H9 (cell line): ENCODE measurements at regions not wholly inside any gene's neighbourhood (a gene's known extent, or its start where the extent isn't known, plus 50 kb on each side); places are given as distances from the start of the nearest gene placed in this dataset.

Experiments used
- DNase-seq: peaks from one replicate; pipeline ENCODE4 v3.0.0-alpha.2; 2017
- H2AFZ ChIP-seq: one replicate; pipeline ENCODE4 v1.6.1; 2013; ENCODE audit warnings: mild to moderate bottlenecking, low read length, control low read depth, moderate library complexity
- H2AK5ac ChIP-seq: 2 replicates; pipeline ENCODE4 v1.6.1; 2013; ENCODE audit warnings: low read length, control low read depth, mixed read lengths; ENCODE audit not compliant: insufficient read length
- H2BK120ac ChIP-seq: one replicate; pipeline ENCODE4 v1.6.1; 2013; ENCODE audit warnings: low read depth, mild to moderate bottlenecking, low read length, control low read depth, inconsistent platforms; ENCODE audit not compliant: poor library complexity, severe bottlenecking
- H2BK12ac ChIP-seq: 2 replicates; pipeline ENCODE4 v1.6.1; 2013; ENCODE audit warnings: low read length, control low read depth, mixed read lengths, low read depth; ENCODE audit not compliant: insufficient read length
- H2BK15ac ChIP-seq: 2 replicates; pipeline ENCODE4 v1.6.1; 2013; ENCODE audit warnings: low read depth, low read length, control low read depth
- H2BK20ac ChIP-seq: one replicate; pipeline ENCODE4 v1.6.1; 2013; ENCODE audit warnings: low read depth, mild to moderate bottlenecking, low read length, control low read depth, inconsistent platforms; ENCODE audit not compliant: poor library complexity, severe bottlenecking
- H2BK5ac ChIP-seq: 2 replicates; pipeline ENCODE4 v1.6.1; 2013; ENCODE audit warnings: low read length, control low read depth, mixed read lengths; ENCODE audit not compliant: insufficient read length
- H3K14ac ChIP-seq: 2 replicates; pipeline ENCODE4 v1.6.1; 2013; ENCODE audit warnings: low read length, control low read depth; ENCODE audit not compliant: insufficient read depth
- H3K18ac ChIP-seq: 2 replicates; pipeline ENCODE4 v1.6.1; 2013; ENCODE audit warnings: low read depth, mild to moderate bottlenecking, mixed read lengths, low read length, control low read depth; ENCODE audit not compliant: insufficient read length
- H3K23ac ChIP-seq: 2 replicates; pipeline ENCODE4 v1.6.1; 2013; ENCODE audit warnings: low read length, control low read depth, mixed read lengths, low read depth; ENCODE audit not compliant: insufficient read length
- H3K23me2 ChIP-seq: 2 replicates; pipeline ENCODE4 v1.6.1; 2013; ENCODE audit warnings: low read depth, mild to moderate bottlenecking, mixed read lengths, low read length, control low read depth; ENCODE audit not compliant: insufficient read length, poor library complexity, severe bottlenecking
- H3K27ac ChIP-seq: 2 replicates; pipeline ENCODE4 v1.5.1; 2013; ENCODE audit warnings: low read length, control low read depth, mixed read lengths, low read depth; ENCODE audit not compliant: insufficient read length
- H3K27me3 ChIP-seq: 2 replicates; pipeline ENCODE4 v1.6.1; 2013; ENCODE audit warnings: low read length, control low read depth, inconsistent platforms; ENCODE audit not compliant: insufficient read depth
- H3K4ac ChIP-seq: 2 replicates; pipeline ENCODE4 v1.6.1; 2013; ENCODE audit warnings: low read depth, mild to moderate bottlenecking, control low read depth, inconsistent platforms, low read length, moderate library complexity
- H3K4me1 ChIP-seq: 2 replicates; pipeline ENCODE4 v1.6.1; 2013; ENCODE audit warnings: low read length, control low read depth, inconsistent platforms; ENCODE audit not compliant: insufficient read depth
- H3K4me2 ChIP-seq: 2 replicates; pipeline ENCODE4 v1.6.1; 2013; ENCODE audit warnings: low read length, control low read depth, mixed read lengths; ENCODE audit not compliant: insufficient read length, insufficient read depth
- H3K56ac ChIP-seq: 2 replicates; pipeline ENCODE4 v1.6.1; 2013; ENCODE audit warnings: low read depth, mild to moderate bottlenecking, mixed read lengths, low read length, control low read depth; ENCODE audit not compliant: insufficient read length
- H3K79me1 ChIP-seq: 2 replicates; pipeline ENCODE4 v1.6.1; 2013; ENCODE audit warnings: low read depth, mild to moderate bottlenecking, moderate library complexity, low read length, control low read depth, inconsistent platforms; ENCODE audit not compliant: insufficient read depth, poor library complexity, severe bottlenecking
- H3K79me2 ChIP-seq: 2 replicates; pipeline ENCODE4 v1.6.1; 2013; ENCODE audit warnings: low read length, control low read depth, inconsistent platforms; ENCODE audit not compliant: insufficient read depth
- H3K9ac ChIP-seq: 2 replicates; pipeline ENCODE4 v1.6.1; 2013; ENCODE audit warnings: low read length, control low read depth, mixed read lengths; ENCODE audit not compliant: insufficient read length; ENCODE audit errors: extremely low read depth
- H3K9me3 ChIP-seq: one replicate; pipeline ENCODE4 v1.6.1; 2013; ENCODE audit warnings: low read depth, low read length, inconsistent platforms; ENCODE audit not compliant: control insufficient read depth
- H3T11ph ChIP-seq: one replicate; pipeline ENCODE4 v1.6.1; 2013; ENCODE audit warnings: mild to moderate bottlenecking, low read length, control low read depth, inconsistent platforms
- H4K20me1 ChIP-seq: one replicate; pipeline ENCODE4 v1.6.1; 2013; ENCODE audit not compliant: control insufficient read depth, insufficient read length, insufficient read depth
- H4K5ac ChIP-seq: 2 replicates; pipeline ENCODE4 v1.6.1; 2013; ENCODE audit warnings: low read depth, mild to moderate bottlenecking, mixed read lengths, low read length, control low read depth; ENCODE audit not compliant: insufficient read length
- H4K8ac ChIP-seq: replicated peaks from 2 replicates; pipeline ENCODE4 v1.6.1; 2013; ENCODE audit warnings: low read length, control low read depth, mixed read lengths, low read depth; ENCODE audit not compliant: insufficient read length
- H4K91ac ChIP-seq: 2 replicates; pipeline ENCODE4 v1.6.1; 2013; ENCODE audit warnings: low read depth, mild to moderate bottlenecking, moderate library complexity, mixed read lengths, low read length, control low read depth; ENCODE audit not compliant: insufficient read length
- H3K27ac Mint-ChIP-seq, 3 experiments: 2 replicates in 2 of 3; 3 replicates in 1 of 3; pipeline ENCODE4 v1.8.0; 2020 to 2021; ENCODE audit warnings: mixed read lengths in 3 of 3, mild to moderate bottlenecking in 1 of 3, moderate library complexity in 1 of 3
- H3K27me3 Mint-ChIP-seq: 2 replicates; pipeline ENCODE4 v1.8.0; 2021; ENCODE audit warnings: low read depth, mild to moderate bottlenecking, moderate library complexity, mixed read lengths
- H3K36me3 Mint-ChIP-seq, 3 experiments: 2 replicates in 2 of 3; 3 replicates in 1 of 3; pipeline ENCODE4 v1.8.0; 2020 to 2021; ENCODE audit warnings: low read depth in 3 of 3, mixed read lengths in 3 of 3; ENCODE audit not compliant: insufficient read depth in 1 of 3
- H3K4me1 Mint-ChIP-seq, 2 experiments: 2 replicates each; pipeline ENCODE4 v1.8.0; 2020; ENCODE audit warnings: mixed read lengths in 2 of 2
- H3K4me3 Mint-ChIP-seq, 2 experiments: 2 replicates in 1 of 2; 3 replicates in 1 of 2; pipeline ENCODE4 v1.8.0; 2020 to 2021; ENCODE audit warnings: mild to moderate bottlenecking in 2 of 2, mixed read lengths in 2 of 2, moderate library complexity in 1 of 2
- H3K9me3 Mint-ChIP-seq, 2 experiments: 2 replicates in 1 of 2; 3 replicates in 1 of 2; pipeline ENCODE4 v1.8.0; 2020; ENCODE audit warnings: mild to moderate bottlenecking in 2 of 2, mixed read lengths in 2 of 2, moderate library complexity in 1 of 2
- CTCF ChIP-seq: fragments of 200-600 bp; sonication (generic); conservative IDR thresholded peaks from 3 replicates; pipeline ENCODE4 v1.8.0; 2021; ENCODE audit warnings: antibody characterized with exemption, mild to moderate bottlenecking
- WGBS: extraction: QIAGEN DNeasy Blood & Tissue Kit; methylation state at CpG from one replicate; pipeline ENCODE4 v1.1.7; 2013; ENCODE audit warnings: missing lambda C conversion rate, low lambda C conversion rate, mixed read lengths; ENCODE audit not compliant: insufficient read length; ENCODE audit errors: extremely low coverage; 5-methylcytosine and 5-hydroxymethylcytosine counted together

- Histone ChIP-seq H2AK5ac (no peak overlapping the region), H3K27ac (no peak overlapping the region), H3K9ac (no peak overlapping the region), H3T11ph (no peak overlapping the region), H3K18ac (no peak overlapping the region), H2BK12ac (no peak overlapping the region), H4K5ac (no peak overlapping the region), H2BK5ac (no peak overlapping the region), H3K14ac (no peak overlapping the region), H2BK120ac (no peak overlapping the region), H4K20me1 (no peaks in the 10 kb centered on the region), H2BK15ac (no peak overlapping the region), H3K4ac (no peak overlapping the region), H3K23ac (no peak overlapping the region), H3K79me1 (no peaks in the 10 kb centered on the region), H3K56ac (no peak overlapping the region), H3K4me1 (no peaks in the 10 kb centered on the region), H4K8ac (no peak overlapping the region), H3K4me2 (no peak overlapping the region), H4K91ac (no peak overlapping the region), H3K9me3 (no peaks in the 10 kb centered on the region), H2AFZ (no peak overlapping the region), H2BK20ac (no peak overlapping the region), H3K79me2 (no peaks in the 10 kb centered on the region), H3K23me2 (no peaks in the 10 kb centered on the region), H3K27me3 (no peaks in the 10 kb centered on the region)
- H3K4me3 Mint-ChIP-seq, result no peak overlapping the region
- peaks cover 0 to 18% (median 2%) of the 10 kb centered on the region in 3 experiments; a peak in 4 of 7 replicates for H3K36me3 Mint-ChIP-seq
- no peak for TF ChIP-seq CTCF
- H3K9me3 Mint-ChIP-seq, result peaks cover 17 to 21% of the 10 kb centered on the region in 2 experiments
- WGBS, result no CpG with 5 or more reads among the region's 3 CpGs
- no peak overlapping the region for H3K27ac Mint-ChIP-seq
- no peaks in the 10 kb centered on the region for H3K27me3 Mint-ChIP-seq
- peaks cover 4 to 9% of the 10 kb centered on the region in 2 experiments for H3K4me1 Mint-ChIP-seq
- no peak for DNase-seq
Observed at GRCh38 chr15:38154837-38155236, 97.8 kb upstream of the SPRED1 start.
